K562 (cell line): ENCODE measurements at regions not wholly inside any gene's neighbourhood (a gene's known extent, or its start where the extent isn't known, plus 50 kb on each side); places are given as distances from the start of the nearest gene placed in this dataset.
A peak's percentile ranks its signal among the peaks of the same experiment; 100 is the strongest.

Experiments used
- ATAC-seq: fragments of 200-7000 bp; cut with Tn5 transposase; 3 replicates; pipeline ENCODE4 v1.9.1; 2020; ENCODE audit warnings: moderate library complexity
- BruUV-seq: library from RNA; stranded (reverse); fragments of 400-500 nt; replicated peaks from 2 replicates; lab custom pipeline; 2021; lab: Mats Ljungman, UMichigan
- CTCF ChIA-PET: fragments of 300-600 bp; formaldehyde crosslinking; extraction: SDS; loops from one replicate; lab custom pipeline; 2021; ENCODE audit warnings: low intra/inter-chr PET ratio; lab: Yijun Ruan, JAX
- POLR2A ChIA-PET: fragments of 300-600, 350-650 bp; sonication (Branson Sonifier 250); formaldehyde crosslinking; extraction: SDS; loops from one replicate; lab custom pipeline; 2021; ENCODE audit warnings: antibody characterized with exemption, inconsistent platforms; lab: Yijun Ruan, JAX
- DNase-seq, 4 experiments: peaks; one replicate each; pipeline versions ENCODE4 v3.0.0 to v3.0.0-alpha.2; 2011 to 2018; ENCODE audit warnings: low spot score in 3 of 4, mixed read lengths in 3 of 4; ENCODE audit errors: extremely low read depth in 1 of 4
- FAIRE-seq: peaks from 2 replicates; lab custom pipeline; 2011; peaks lifted over from hg19 to GRCh38; lab: Jason Lieb, UNC
- H2AFZ ChIP-seq: 2 replicates; pipeline ENCODE4 v1.6.0; 2011; ENCODE audit warnings: low read depth, low read length, control low read depth, inconsistent platforms
- H3K27ac ChIP-seq: fragments of 200-600 bp; 3 replicates; pipeline ENCODE4 v1.8.0; 2011; ENCODE audit warnings: low read depth, mild to moderate bottlenecking, control low read depth, inconsistent platforms, low read length, moderate library complexity, mixed read lengths; ENCODE audit errors: extremely low read depth
- H3K27me3 ChIP-seq, 2 experiments: fragments of 300-600 bp in 1 of 2; 2 replicates in 1 of 2; 3 replicates in 1 of 2; pipeline versions ENCODE4 v1.6.0 to v1.8.0; 2011; ENCODE audit warnings: inconsistent platforms in 2 of 2, low read length in 2 of 2, mild to moderate bottlenecking in 1 of 2, mixed read lengths in 1 of 2, moderate library complexity in 1 of 2; ENCODE audit not compliant: control insufficient read depth in 2 of 2, insufficient read depth in 2 of 2
- H3K36me3 ChIP-seq: fragments of 300-600 bp; 3 replicates; pipeline ENCODE4 v1.8.0; 2011; ENCODE audit warnings: mild to moderate bottlenecking, low read length, inconsistent platforms; ENCODE audit not compliant: control insufficient read depth, insufficient read depth
- H3K4me1 ChIP-seq, 2 experiments: fragments of 200-600 bp in 1 of 2; replicated peaks in 1 of 2; 2 replicates in 1 of 2; 3 replicates in 1 of 2; pipeline versions ENCODE4 v1.5.1 to v1.8.0; 2011; ENCODE audit warnings: inconsistent platforms in 2 of 2, low read length in 2 of 2, mild to moderate bottlenecking in 1 of 2, mixed read lengths in 1 of 2, moderate library complexity in 1 of 2; ENCODE audit not compliant: control insufficient read depth in 2 of 2, insufficient read depth in 2 of 2
- H3K4me2 ChIP-seq: 2 replicates; pipeline ENCODE4 v1.6.1; 2011; ENCODE audit warnings: low read length, control low read depth, inconsistent platforms, mixed read lengths; ENCODE audit not compliant: insufficient read depth
- H3K4me3 ChIP-seq: fragments of 200-600 bp; sonication (generic), shearing (Covaris generic); 2 replicates; pipeline ENCODE4 v1.5.1; 2016; ENCODE audit warnings: control low read depth, inconsistent platforms
- H3K79me2 ChIP-seq: fragments of 200-600 bp; 3 replicates; pipeline ENCODE4 v1.8.0; 2011; ENCODE audit warnings: low read length, inconsistent platforms; ENCODE audit not compliant: control insufficient read depth, insufficient read depth
- H3K9ac ChIP-seq, 2 experiments: 2 replicates each; pipeline versions ENCODE4 v1.6.0 to v1.6.1; 2011; ENCODE audit warnings: low read depth in 2 of 2, low read length in 2 of 2, control low read depth in 1 of 2, inconsistent platforms in 1 of 2, mild to moderate bottlenecking in 1 of 2, mixed read lengths in 1 of 2; ENCODE audit not compliant: insufficient read depth in 1 of 2
- H3K9me1 ChIP-seq: one replicate; pipeline ENCODE4 v1.6.0; 2011; ENCODE audit warnings: inconsistent platforms, mild to moderate bottlenecking, low read length, moderate library complexity; ENCODE audit not compliant: control insufficient read depth, insufficient read depth
- H3K9me3 ChIP-seq: replicated peaks from 2 replicates; pipeline ENCODE4 v1.5.1; 2011; ENCODE audit warnings: low read depth, low read length, inconsistent platforms; ENCODE audit not compliant: control insufficient read depth, insufficient read depth
- H4K20me1 ChIP-seq: replicated peaks from 2 replicates; pipeline ENCODE4 v1.6.1; 2011; ENCODE audit warnings: low read length, inconsistent platforms, mixed read lengths; ENCODE audit not compliant: control insufficient read depth, insufficient read depth
- BCL6 ChIP-seq: fragments of 250-450 bp; sonication (Bioruptor Pico); IDR thresholded peaks from 2 replicates; pipeline ENCODE4 v1.4.0; 2020
- C11orf30 ChIP-seq: fragments of 450-650 bp; IDR thresholded peaks from 2 replicates; pipeline ENCODE4 v1.6.1; 2016; ENCODE audit warnings: low read depth, mild to moderate bottlenecking
- HEY1 ChIP-seq: fragments of 250-450 bp; sonication (Bioruptor Pico); IDR thresholded peaks from 2 replicates; pipeline ENCODE4 v1.5.0; 2020; ENCODE audit warnings: mild to moderate bottlenecking, moderate library complexity, borderline replicate concordance
- MAFF ChIP-seq: IDR thresholded peaks from 2 replicates; pipeline ENCODE4 v1.6.1; 2012; ENCODE audit warnings: low read length, improper control_type of control experiment
- MIER1 ChIP-seq: fragments of 450-650 bp; IDR thresholded peaks from 2 replicates; pipeline ENCODE4 v1.6.1; 2016; ENCODE audit warnings: antibody characterized with exemption, mild to moderate bottlenecking, low read depth
- ZNF316 ChIP-seq: fragments of 450-650 bp; IDR thresholded peaks from 2 replicates; pipeline ENCODE4 v1.6.1; 2016
- WGBS: fragments of 100-300 bp; shearing (Covaris generic); methylation state at CpG from one replicate; pipeline ENCODE4 v1.1.6; 2016; ENCODE audit warnings: low coverage, mixed read lengths; ENCODE audit not compliant: insufficient coverage; ENCODE audit errors: missing lambda C conversion rate; 5-methylcytosine and 5-hydroxymethylcytosine counted together
- in situ Hi-C: fragments of 300-500 bp; cut with MboI; formaldehyde crosslinking; loops from 4 replicates; pipeline ENCODE4 v1.15.0; 2018; ENCODE audit warnings: inconsistent platforms, mixed read lengths
- intact Hi-C: fragments of 100-400 bp; cut with micrococcal nuclease; formaldehyde crosslinking; loops from 2 replicates; pipeline ENCODE4 v1.14.2; 2022
- TF ChIP-seq, protein P1 (sequence below), 2 experiments: fragments of 450-650 bp; formaldehyde crosslinking in 1 of 2; IDR thresholded peaks; 2 replicates each; pipeline versions ENCODE4 v1.4.0 to v1.6.1; 2014 to 2020; ENCODE audit warnings: mild to moderate bottlenecking in 2 of 2, borderline replicate concordance in 1 of 2, low read depth in 1 of 2
- TF ChIP-seq, protein P2 (sequence below): fragments of 450-650 bp; formaldehyde crosslinking; IDR thresholded peaks from 2 replicates; pipeline ENCODE4 v1.4.0; 2020; ENCODE audit warnings: mild to moderate bottlenecking, moderate library complexity

DNA sequence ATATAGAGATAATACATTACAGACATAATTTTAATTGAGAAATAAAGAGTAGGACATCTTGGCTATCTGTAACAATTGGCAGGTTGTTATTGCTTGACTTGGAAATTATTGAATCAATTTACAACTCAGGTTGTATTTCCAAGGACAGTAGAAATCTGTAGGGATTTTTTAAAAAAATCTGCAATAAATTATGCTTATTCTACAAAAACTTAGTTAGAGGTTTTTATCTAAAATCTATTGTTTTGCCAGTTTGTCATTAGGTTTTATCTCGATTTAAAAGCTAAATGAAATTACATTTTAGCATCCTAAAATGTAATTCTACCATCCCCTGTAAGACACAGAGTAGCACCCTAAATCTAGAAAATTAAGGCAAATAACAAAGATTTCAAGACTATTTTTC is 408.8 kb downstream of the COL11A1 start:
- in situ Hi-C loops (no loop called here), intact Hi-C loops (no loop called here)
- Histone ChIP-seq H3K9me3 (no peaks in the 10 kb centered on the region), H3K4me2 (no peak overlapping the region), H3K27ac (no peak overlapping the region), H3K79me2 (no peaks in the 10 kb centered on the region), H3K9ac (no peak overlapping the region), H2AFZ (no peak overlapping the region), H3K4me3 (no peak overlapping the region), H3K27me3 (no peaks in the 10 kb centered on the region), H3K9me1 (no peaks in the 10 kb centered on the region), H4K20me1 (no peaks in the 10 kb centered on the region), H3K4me1 (no peaks in the 10 kb centered on the region), H3K36me3 (no peaks in the 10 kb centered on the region)
- WGBS: 0% methylated on average over 1 of the region's 1 CpG
- CTCF ChIA-PET: no interaction called here
- TF ChIP-seq ZNF316 (peak; percentile 51), MAFF (peak; percentile 38; the same call in 1 of the 2 replicates), BCL6 (no peak), C11orf30 (peak; percentile 27; the same call in 1 of the 2 replicates)
- ATAC-seq (no peak), DNase-seq (no peak), FAIRE-seq (no peak)
- POLR2A ChIA-PET: no interaction called here
- BruUV-seq: no TSS peak

DNA sequence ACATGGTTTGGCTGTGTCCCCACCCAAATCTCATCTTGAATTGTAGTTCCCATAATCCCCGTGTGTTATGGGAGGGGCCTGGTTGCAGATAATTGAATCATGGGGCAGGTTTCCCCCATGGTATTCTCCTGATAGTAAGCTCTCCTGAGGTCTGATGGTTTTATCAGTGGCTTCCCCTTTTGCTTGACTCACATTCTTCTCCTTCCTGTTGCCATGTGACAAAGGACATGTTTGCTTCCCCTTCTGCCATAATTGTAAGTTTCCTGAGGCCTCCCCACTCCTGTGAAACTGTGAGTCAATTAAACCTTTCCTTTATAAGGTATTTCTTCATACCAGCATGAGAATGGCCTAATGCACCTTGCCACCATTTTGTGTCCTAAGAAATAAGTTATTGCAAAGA is 415.0 kb downstream of the COL11A1 start:
- in situ Hi-C loops (no loop called here), intact Hi-C loops (no loop called here)
- Histone ChIP-seq H3K9me3 (no peaks in the 10 kb centered on the region; the same call in 1 of the 2 replicates), H3K9me1 (no peaks in the 10 kb centered on the region), H3K79me2 (no peaks in the 10 kb centered on the region), H4K20me1 (no peaks in the 10 kb centered on the region), H3K27me3 (no peaks in the 10 kb centered on the region), H3K9ac (no peak overlapping the region), H3K4me2 (no peak overlapping the region), H3K4me3 (no peak overlapping the region), H3K27ac (no peak overlapping the region), H2AFZ (no peak overlapping the region), H3K36me3 (no peaks in the 10 kb centered on the region), H3K4me1 (no peaks in the 10 kb centered on the region)
- ChIA-PET CTCF (no interaction called here), POLR2A (no interaction called here)
- DNase-seq (no peak), FAIRE-seq (no peak), ATAC-seq (no peak)
- 0% methylated on average over 1 of the region's 1 CpG for WGBS
- BruUV-seq: no TSS peak
- TF ChIP-seq, protein P1, sequence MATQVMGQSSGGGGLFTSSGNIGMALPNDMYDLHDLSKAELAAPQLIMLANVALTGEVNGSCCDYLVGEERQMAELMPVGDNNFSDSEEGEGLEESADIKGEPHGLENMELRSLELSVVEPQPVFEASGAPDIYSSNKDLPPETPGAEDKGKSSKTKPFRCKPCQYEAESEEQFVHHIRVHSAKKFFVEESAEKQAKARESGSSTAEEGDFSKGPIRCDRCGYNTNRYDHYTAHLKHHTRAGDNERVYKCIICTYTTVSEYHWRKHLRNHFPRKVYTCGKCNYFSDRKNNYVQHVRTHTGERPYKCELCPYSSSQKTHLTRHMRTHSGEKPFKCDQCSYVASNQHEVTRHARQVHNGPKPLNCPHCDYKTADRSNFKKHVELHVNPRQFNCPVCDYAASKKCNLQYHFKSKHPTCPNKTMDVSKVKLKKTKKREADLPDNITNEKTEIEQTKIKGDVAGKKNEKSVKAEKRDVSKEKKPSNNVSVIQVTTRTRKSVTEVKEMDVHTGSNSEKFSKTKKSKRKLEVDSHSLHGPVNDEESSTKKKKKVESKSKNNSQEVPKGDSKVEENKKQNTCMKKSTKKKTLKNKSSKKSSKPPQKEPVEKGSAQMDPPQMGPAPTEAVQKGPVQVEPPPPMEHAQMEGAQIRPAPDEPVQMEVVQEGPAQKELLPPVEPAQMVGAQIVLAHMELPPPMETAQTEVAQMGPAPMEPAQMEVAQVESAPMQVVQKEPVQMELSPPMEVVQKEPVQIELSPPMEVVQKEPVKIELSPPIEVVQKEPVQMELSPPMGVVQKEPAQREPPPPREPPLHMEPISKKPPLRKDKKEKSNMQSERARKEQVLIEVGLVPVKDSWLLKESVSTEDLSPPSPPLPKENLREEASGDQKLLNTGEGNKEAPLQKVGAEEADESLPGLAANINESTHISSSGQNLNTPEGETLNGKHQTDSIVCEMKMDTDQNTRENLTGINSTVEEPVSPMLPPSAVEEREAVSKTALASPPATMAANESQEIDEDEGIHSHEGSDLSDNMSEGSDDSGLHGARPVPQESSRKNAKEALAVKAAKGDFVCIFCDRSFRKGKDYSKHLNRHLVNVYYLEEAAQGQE (IDR thresholded peaks at IDR 0.05; ENCODE audit: borderline replicate concordance): no peak
- TF ChIP-seq, protein P1 (CRISPR knock-in tag; IDR thresholded peaks at IDR 0.05; ENCODE audit: low read depth): no peak
- TF ChIP-seq HEY1 (CRISPR knock-in tag) (no peak), MIER1 (no peak)
- TF ChIP-seq, protein P2, sequence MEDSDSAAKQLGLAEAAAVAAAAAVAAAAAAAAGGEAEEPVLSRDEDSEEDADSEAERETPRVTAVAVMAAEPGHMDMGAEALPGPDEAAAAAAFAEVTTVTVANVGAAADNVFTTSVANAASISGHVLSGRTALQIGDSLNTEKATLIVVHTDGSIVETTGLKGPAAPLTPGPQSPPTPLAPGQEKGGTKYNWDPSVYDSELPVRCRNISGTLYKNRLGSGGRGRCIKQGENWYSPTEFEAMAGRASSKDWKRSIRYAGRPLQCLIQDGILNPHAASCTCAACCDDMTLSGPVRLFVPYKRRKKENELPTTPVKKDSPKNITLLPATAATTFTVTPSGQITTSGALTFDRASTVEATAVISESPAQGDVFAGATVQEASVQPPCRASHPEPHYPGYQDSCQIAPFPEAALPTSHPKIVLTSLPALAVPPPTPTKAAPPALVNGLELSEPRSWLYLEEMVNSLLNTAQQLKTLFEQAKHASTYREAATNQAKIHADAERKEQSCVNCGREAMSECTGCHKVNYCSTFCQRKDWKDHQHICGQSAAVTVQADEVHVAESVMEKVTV (CRISPR knock-in tag): no peak
